Heart right ventricle (tissue), 16 donors: ENCODE measurements at regions not wholly inside any gene's neighbourhood (a gene's known extent, or its start where the extent isn't known, plus 50 kb on each side); places are given as distances from the start of the nearest gene placed in this dataset.
A peak's percentile ranks its signal among the peaks of the same experiment; 100 is the strongest.

Experiments used
- ATAC-seq, 8 donors: fragments of 200-7000 bp; cut with Tn5 transposase; one replicate each; pipeline ENCODE4 v1.9.1; 2020; ENCODE audit warnings: mild to moderate bottlenecking in 8 of 8, moderate library complexity in 8 of 8, moderate number of reproducible peaks in 1 of 8
- DNase-seq, 2 donors: peaks; one replicate each; pipeline ENCODE4 v3.0.0-alpha.2; 2020
- H3K27ac ChIP-seq, 10 donors: fragments of 200-600 bp; sonication (generic) in 2 of 10; one replicate each; pipeline versions ENCODE4 v1.5.0 to v1.8.0; 2020 to 2022; ENCODE audit warnings: mild to moderate bottlenecking in 3 of 10
- H3K27me3 ChIP-seq, 7 donors: fragments of 200-600 bp; one replicate each; pipeline ENCODE4 v1.8.0; 2021 to 2022; ENCODE audit warnings: mild to moderate bottlenecking in 2 of 7
- H3K36me3 ChIP-seq, 9 donors: fragments of 200-600 bp; sonication (generic) in 1 of 9; one replicate each; pipeline versions ENCODE4 v1.5.0 to v1.8.0; 2020 to 2022; ENCODE audit warnings: mild to moderate bottlenecking in 2 of 9
- H3K4me1 ChIP-seq, 9 donors: fragments of 200-600 bp; sonication (generic) in 1 of 9; one replicate each; pipeline versions ENCODE4 v1.5.0 to v1.8.0; 2020 to 2022; ENCODE audit warnings: mild to moderate bottlenecking in 4 of 9
- H3K4me3 ChIP-seq, 10 donors: fragments of 200-600 bp; sonication (generic) in 2 of 10; one replicate each; pipeline versions ENCODE4 v1.5.0 to v1.8.0; 2020 to 2022; ENCODE audit warnings: mild to moderate bottlenecking in 7 of 10, moderate library complexity in 2 of 10
- H3K9me3 ChIP-seq, 11 donors: fragments of 200-600 bp in 10 of 11; sonication (generic) in 2 of 11; one replicate each; pipeline versions ENCODE4 v1.5.0 to v1.8.0; 2013 to 2022; ENCODE audit warnings: mild to moderate bottlenecking in 2 of 11, control low read depth in 1 of 11, moderate library complexity in 1 of 11
- CTCF ChIP-seq, 9 donors: fragments of 200-600 bp; sonication (generic) in 2 of 9; IDR thresholded peaks; one replicate each; pipeline versions ENCODE4 v1.5.0 to v1.8.0; 2021 to 2022; ENCODE audit warnings: antibody characterized with exemption in 9 of 9, mild to moderate bottlenecking in 5 of 9, moderate library complexity in 1 of 9
- WGBS, 2 donors: extraction: QIAGEN DNeasy Blood & Tissue Kit; methylation state at CpG; one replicate each; pipeline ENCODE4 v1.1.7; 2013; ENCODE audit warnings: inconsistent platforms in 1 of 2; 5-methylcytosine and 5-hydroxymethylcytosine counted together
- intact Hi-C, 10 donors: fragments of 100-400 bp; cut with DNase I; formaldehyde crosslinking; loops; one replicate each; pipeline versions ENCODE4 v1.11.1 to v1.14.2; 2022
- donor health status: Arrhythmogenic right ventricular cardiomyopathy.
- donor health status: ischemic (EF 13 %, LVEDD 7.1; RV severe dilation, severe dysfunction).
- donor health status: healthy with polysubstance abuse.
- donor health status: DM: no; HTN: yes; CAD: no.
- donor health status: DM: no; HTN: no; CAD: no.
- donor health status: ischemic (EF 25% LVEDD 6.9; RV normal size, moderate dysfunction).
- donor health status: ischemic (EF 25% LVEDD 5.7; RV mildly dilated, moderate dysfunction).
- donor health status: healthy.
- donor health status: DM: yes; HTN: yes; CAD: no.
- donor health status: Ischemic cardiomyopathy.
- donor health status: ischemic (EF 35%, LVEDD 5.7; RV mildly dilated, moderate dysfunction).
- donor health status: nonischemic (EF 11% LVEDD 7.7; RV severe dilation, severe dysfunction).
- donor health status: DM: yes; HTN: yes; CAD: no.
- donor health status: PGD.
- donor health status: ischemic (EF 29% LVEDD 5.4; RV normal size, mild dysfunction).
- donor health status: nonischemic (EF 23%, LVEDD 6.1; RV moderate dilation, normal function).

DNA sequence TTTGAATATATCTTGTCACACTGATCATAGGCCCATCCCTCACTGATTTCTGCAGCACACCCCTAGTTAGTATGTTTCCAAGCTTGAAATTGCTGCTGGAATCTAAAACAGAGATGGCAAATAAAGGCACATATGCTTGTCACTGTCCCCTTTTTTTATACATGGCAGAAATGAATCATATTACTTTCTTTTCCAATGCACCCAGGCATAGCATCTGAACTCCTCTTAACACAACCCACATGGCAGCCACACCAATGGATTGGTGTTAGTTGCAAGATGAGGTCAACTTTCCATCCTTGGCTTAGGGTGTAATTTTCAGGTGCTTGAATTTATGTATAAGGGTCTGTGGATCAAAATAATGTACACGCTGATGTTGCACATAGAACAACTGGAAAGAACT is 473.8 kb upstream of the ZNF608 start:
- no peaks in the 10 kb centered on the region for H3K4me1 ChIP-seq
- H3K4me3 ChIP-seq: no peak overlapping the region
- peaks cover 0 to 11% (median 0%) of the 10 kb centered on the region in 11 donors for H3K9me3 ChIP-seq
- DNase-seq (no peak), ATAC-seq (no peak)
- intact Hi-C loops: no loop called here
- no peaks in the 10 kb centered on the region for H3K27me3 ChIP-seq
- H3K27ac ChIP-seq: no peak overlapping the region
- H3K36me3 ChIP-seq: no peaks in the 10 kb centered on the region
- TF ChIP-seq CTCF (IDR thresholded peaks at IDR 0.05): no peak
- WGBS, 2 donors: 97% methylated on average over 1 of the region's 1 CpG

DNA sequence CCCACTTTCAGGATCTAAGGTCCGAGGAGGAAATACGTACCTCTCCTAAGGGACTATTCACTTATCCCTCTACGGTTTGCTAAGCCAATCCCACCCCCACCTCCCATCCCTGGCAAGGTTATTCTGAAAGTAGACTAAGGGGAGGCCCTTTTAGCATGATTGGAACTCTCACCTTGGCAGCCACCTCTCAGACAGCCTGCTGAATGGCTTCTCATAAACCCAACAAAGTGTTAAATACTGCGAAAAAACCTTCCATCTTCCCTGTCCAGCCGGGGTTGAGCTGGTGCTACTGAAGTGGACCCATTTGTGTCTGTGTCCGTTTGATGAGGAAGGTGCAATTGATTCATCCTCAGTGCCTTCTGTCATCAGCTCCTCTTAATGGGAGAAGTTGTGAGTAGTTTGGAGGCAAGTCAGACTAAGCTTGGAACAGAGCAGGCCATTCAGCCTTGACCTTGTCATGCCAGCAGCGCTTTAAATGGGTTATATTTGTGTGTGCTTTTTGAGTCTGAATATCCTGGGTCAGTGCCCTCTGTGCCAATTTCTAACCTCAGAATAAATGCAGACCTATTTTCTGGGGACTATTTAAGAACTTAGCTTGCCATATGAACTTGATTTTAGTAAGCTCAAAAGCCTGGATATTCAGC is 476.3 kb upstream of the ZNF608 start:
- no peaks in the 10 kb centered on the region for H3K4me1 ChIP-seq
- H3K36me3 ChIP-seq: no peaks in the 10 kb centered on the region
- H3K4me3 ChIP-seq: no peak overlapping the region
- no peak overlapping the region for H3K27ac ChIP-seq
- no peak for TF ChIP-seq CTCF (IDR thresholded peaks at IDR 0.05)
- H3K9me3 ChIP-seq: peaks cover 0 to 11% (median 0%) of the 10 kb centered on the region in 11 donors
- DNase-seq (no peak), ATAC-seq (peak in 1 of 8 donors; percentile 47)
- no peaks in the 10 kb centered on the region for H3K27me3 ChIP-seq
- intact Hi-C loops: no loop called here
- WGBS, 2 donors: 61 to 66% methylated on average over 7 of the region's 7 CpGs

- H3K4me1 ChIP-seq: no peaks in the 10 kb centered on the region
- intact Hi-C loops: loop anchor here in 1 of 10 donors (1.0 kb wide), 1 partner anchor 22 kb away; no protein-coding TSS in a partner anchor
- no peak for TF ChIP-seq CTCF (IDR thresholded peaks at IDR 0.05)
- H3K4me3 ChIP-seq: no peak overlapping the region
- H3K27me3 ChIP-seq: no peaks in the 10 kb centered on the region
- H3K9me3 ChIP-seq: no peaks in the 10 kb centered on the region
- 38 to 41% methylated on average over 2 of the region's 2 CpGs for WGBS, 2 donors
- no peaks in the 10 kb centered on the region for H3K36me3 ChIP-seq
- H3K27ac ChIP-seq: no peak overlapping the region
- DNase-seq (no peak), ATAC-seq (no peak)
Observed at GRCh38 chr5:125225424-125225823, 479.0 kb upstream of the ZNF608 start.

GRCh38 chr5:125226825-125227224 is 480.4 kb upstream of the ZNF608 start:
- no peak for ATAC-seq
- Histone ChIP-seq H3K4me3 (no peak overlapping the region), H3K27ac (no peak overlapping the region), H3K4me1 (no peaks in the 10 kb centered on the region), H3K27me3 (no peaks in the 10 kb centered on the region), H3K36me3 (no peaks in the 10 kb centered on the region), H3K9me3 (no peaks in the 10 kb centered on the region)
- intact Hi-C loops: no loop called here
- DNase-seq: no peak
- no peak for TF ChIP-seq CTCF (IDR thresholded peaks at IDR 0.05)
- WGBS, 2 donors: 93 to 97% methylated on average over 4 of the region's 4 CpGs
